C4-2B (cell line): ENCODE measurements at regions not wholly inside any gene's neighbourhood (a gene's known extent, or its start where the extent isn't known, plus 50 kb on each side); places are given as distances from the start of the nearest gene placed in this dataset.
"Not testable (repeated sequence)": the region's sequence is repeated elsewhere in the genome, so short reads cannot be mapped to it uniquely, and the experiment has no call there.

Experiments
- H3K27ac ChIP-seq: fragments of 450-650 bp; 2 replicates; pipeline ENCODE4 v1.5.1; 2017
- ZFX ChIP-seq: fragments of 450-650 bp; IDR thresholded peaks from 2 replicates; pipeline ENCODE4 v1.6.1; 2017
- TF ChIP-seq, protein P1 (sequence below): fragments of 450-650 bp; conservative IDR thresholded peaks from 2 replicates; pipeline ENCODE4 v1.5.1; 2017; ENCODE audit warnings: mild to moderate bottlenecking

DNA sequence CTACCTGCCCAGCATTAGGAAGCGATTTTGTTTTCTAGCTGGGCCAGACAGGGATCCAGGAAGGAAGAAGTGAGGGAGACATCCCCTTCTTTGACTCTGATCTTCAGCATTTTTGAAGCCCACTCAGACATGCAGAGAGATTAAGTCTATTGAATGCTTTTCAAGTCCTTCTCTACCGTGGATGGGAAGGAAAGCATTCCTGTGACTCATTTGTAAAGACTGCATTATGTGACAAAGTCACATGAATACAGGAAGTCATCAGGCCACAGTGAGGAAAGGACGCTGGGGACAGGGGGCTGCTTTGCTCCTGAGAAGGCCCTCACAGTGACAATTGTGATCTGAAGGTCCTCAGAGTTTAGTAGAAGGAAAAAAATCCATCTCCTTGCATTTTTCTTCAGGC, 67.4 kb upstream of the GBA3 start:
- TF ChIP-seq, protein P1, sequence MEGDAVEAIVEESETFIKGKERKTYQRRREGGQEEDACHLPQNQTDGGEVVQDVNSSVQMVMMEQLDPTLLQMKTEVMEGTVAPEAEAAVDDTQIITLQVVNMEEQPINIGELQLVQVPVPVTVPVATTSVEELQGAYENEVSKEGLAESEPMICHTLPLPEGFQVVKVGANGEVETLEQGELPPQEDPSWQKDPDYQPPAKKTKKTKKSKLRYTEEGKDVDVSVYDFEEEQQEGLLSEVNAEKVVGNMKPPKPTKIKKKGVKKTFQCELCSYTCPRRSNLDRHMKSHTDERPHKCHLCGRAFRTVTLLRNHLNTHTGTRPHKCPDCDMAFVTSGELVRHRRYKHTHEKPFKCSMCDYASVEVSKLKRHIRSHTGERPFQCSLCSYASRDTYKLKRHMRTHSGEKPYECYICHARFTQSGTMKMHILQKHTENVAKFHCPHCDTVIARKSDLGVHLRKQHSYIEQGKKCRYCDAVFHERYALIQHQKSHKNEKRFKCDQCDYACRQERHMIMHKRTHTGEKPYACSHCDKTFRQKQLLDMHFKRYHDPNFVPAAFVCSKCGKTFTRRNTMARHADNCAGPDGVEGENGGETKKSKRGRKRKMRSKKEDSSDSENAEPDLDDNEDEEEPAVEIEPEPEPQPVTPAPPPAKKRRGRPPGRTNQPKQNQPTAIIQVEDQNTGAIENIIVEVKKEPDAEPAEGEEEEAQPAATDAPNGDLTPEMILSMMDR, result no peak
- TF ChIP-seq ZFX, result no peak
- no peak overlapping the region for H3K27ac ChIP-seq

DNA sequence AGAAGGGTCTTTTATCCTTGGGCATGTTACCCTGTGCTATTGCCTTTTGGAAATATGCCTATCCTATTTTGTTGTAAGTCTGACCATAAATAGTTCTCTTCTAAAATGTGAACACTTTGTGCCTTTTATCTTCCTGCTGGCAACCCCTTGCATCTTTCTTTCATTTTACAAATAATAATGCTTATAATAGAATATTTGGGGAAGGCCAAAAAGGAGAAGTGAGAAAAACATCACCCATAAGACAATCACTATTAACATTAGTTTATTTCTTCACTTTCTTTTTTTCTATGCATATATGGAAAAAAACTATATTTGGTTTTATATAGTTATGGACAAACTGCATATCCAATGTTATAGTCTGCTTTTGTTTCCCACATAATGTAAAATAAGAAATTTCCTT, 64.9 kb upstream of the GBA3 start:
- not testable (repeated sequence) for H3K27ac ChIP-seq

DNA sequence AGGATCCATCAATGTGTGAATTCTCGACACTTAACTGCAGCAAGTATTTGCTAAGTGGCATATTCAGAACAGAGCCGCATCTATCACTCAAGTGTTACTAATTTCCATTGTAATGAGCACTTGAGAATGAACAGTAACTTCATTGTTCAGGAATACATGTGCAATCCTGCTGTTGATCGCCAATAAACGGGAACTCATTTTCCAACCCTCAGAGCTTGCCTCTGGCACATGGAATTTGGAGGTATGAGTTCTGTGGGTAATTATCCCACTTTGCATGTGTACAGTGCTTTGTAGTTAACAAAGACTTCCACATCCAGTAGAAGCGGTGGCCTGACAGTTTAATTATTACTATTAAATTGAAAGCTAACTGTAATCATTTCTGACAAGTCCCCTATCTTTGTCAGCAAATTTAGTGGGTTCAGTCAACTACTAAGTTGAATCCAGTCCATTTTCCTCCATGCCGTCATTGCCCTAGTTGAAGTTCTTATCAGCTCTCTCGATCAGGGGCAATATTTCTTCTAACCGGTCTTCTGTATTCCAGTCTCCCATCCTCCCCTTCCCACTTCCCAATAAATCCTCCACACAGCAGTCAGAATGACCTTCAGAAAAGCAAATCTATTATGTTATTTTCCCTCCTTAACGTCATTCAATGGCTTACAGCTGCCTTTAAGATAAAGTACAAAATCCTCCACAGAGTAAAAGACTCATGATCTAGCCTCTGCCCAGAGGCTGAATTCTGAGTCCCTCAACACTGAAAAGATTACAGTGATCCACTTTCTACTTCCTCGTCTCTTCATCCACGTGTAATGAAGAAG, 62.4 kb upstream of the GBA3 start:
- H3K27ac ChIP-seq, result not testable (repeated sequence)

DNA sequence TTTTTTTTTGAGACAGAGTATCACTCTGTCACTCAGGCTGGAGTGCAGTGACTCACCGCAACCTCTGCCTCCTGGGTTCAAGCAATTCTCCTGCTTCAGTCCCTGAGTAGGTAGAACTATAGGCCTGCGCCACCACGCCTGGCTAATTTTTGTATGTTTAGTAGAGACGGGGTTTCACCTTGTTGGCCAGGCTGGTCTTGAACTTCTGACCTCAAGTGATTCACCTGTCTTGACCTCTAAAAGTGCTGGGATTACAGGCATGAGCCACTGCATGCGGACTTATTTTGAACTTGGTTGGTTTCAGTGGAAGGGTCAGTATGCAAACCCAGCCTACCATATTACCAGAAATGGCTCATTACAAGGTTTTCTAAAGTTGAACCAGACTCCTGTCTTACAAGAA, 61.6 kb upstream of the GBA3 start:
- H3K27ac ChIP-seq, result not testable (repeated sequence)

DNA sequence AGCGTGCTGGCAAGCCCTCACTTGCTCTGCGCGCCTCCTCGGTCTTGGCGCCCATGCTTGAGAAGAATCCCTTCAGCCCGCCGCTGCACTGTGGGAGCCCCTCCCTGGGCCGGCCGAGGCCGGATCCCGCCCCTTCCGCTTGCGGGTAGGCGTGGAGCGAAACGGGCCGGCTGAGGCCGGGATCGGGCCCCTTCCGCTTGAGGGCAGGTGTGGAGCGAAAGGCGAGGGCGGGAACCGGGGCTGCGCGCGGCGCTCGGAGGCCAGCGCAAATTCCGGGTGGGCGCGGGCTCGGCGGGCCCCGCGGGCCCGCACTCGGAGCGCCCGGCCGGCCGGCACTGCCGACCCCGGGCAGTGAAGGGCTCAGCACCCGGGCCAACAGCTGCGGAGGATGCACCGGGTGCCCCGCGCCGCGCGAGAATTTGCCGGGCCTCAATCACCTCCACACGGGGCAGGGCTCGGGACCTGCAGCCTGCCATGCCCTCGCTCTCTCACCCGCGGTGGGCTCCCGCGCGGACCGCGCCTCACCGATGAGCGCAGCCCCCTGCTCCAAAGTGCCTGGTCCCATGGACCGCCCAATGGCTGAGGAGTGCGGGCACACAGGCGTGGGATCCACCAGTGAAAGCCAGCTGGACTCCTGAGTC, 58.1 kb upstream of the GBA3 start:
- TF ChIP-seq ZFX, result no peak
- TF ChIP-seq, protein P1, result no peak

DNA sequence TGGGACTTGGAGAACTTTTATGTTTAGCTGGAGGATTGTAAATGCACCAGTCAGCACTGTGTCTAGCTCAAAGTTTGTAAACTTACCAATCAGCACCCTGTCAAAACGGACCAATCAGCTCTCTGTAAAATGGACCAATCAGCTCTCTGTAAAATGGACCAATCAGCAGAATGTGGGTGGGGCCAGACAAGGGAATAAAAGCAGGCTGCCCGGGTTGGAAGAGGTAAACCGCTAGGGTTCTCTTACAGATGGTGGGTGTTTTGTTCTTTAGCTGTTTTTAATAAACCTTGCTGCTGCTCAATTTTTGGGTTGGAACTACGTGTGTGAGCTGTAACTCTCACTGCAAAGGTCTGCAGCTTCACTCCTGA, 57.6 kb upstream of the GBA3 start:
- not testable (repeated sequence) for H3K27ac ChIP-seq

More for the DNA sequence above, 58.1 kb upstream of the GBA3 start:
- H3K27ac ChIP-seq, result no peak overlapping the region

DNA sequence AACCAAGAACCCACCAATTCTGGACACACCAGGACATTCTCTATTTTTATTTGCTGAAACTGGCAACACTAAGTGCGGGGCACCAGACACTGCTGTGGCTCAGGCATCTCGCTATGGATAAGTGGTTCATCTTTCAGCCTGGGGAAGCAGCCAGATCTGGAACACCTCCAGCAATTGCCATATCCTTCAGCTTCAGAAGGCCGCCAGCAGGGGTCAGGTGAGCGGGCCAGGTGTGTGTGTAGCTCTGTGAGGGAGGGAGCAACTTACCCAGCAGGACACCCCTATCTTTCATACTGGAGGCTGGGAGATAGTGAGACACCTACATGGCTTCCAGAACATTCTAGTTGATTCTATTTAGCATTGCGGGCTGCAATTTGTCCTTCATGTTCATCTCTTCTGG, 57.0 kb upstream of the GBA3 start:
- TF ChIP-seq, protein P1, result peak; percentile 27
- no peak for TF ChIP-seq ZFX
- H3K27ac ChIP-seq, result no peak overlapping the region

DNA sequence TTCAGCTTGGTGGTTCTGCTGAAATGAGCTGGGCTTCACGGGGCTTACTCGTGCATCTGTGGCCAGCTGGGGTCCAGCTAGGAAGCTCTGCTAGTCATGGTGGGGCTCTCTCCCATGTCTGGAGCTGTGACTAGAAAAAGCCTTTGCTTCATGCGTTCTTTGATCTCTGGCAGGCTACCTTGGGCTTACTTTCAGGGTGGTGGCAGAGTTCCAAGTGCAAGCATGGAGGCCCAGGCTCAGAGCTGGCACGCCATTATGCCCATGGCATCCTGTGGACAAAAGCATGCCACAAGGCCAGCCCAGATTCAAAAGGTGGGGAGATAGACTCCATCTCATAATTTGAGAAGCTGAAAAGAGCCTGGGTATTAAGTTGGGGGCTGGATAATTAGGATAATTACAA, 55.4 kb upstream of the GBA3 start:
- TF ChIP-seq, protein P1, result no peak
- TF ChIP-seq ZFX, result no peak
- no peak overlapping the region for H3K27ac ChIP-seq
